Loucy (cell line): ENCODE measurements at regions not wholly inside any gene's neighbourhood (a gene's known extent, or its start where the extent isn't known, plus 50 kb on each side); places are given as distances from the start of the nearest gene placed in this dataset.
"Not testable (repeated sequence)": the region's sequence is repeated elsewhere in the genome, so short reads cannot be mapped to it uniquely, and the experiment has no call there.

Source experiments
- H2AFZ ChIP-seq: fragments of 200-600 bp; sonication (generic); 2 replicates; pipeline ENCODE4 v1.6.0; 2016; ENCODE audit warnings: antibody characterized with exemption, mild to moderate bottlenecking, low read length, moderate library complexity
- H3F3A ChIP-seq: fragments of 200-600 bp; 2 replicates; pipeline ENCODE4 v1.6.0; 2016; ENCODE audit warnings: antibody characterized with exemption, low read depth, mild to moderate bottlenecking
- H3K27me3 ChIP-seq: fragments of 200-600 bp; sonication (generic); 2 replicates; pipeline ENCODE4 v1.6.1; 2014; ENCODE audit warnings: low read length, mild to moderate bottlenecking; ENCODE audit not compliant: insufficient read depth, poor library complexity, severe bottlenecking
- H3K36me3 ChIP-seq: fragments of 200-600 bp; sonication (generic); 2 replicates; pipeline ENCODE4 v1.6.1; 2016; ENCODE audit warnings: low read length; ENCODE audit not compliant: insufficient read depth
- H3K4me1 ChIP-seq: fragments of 200-600 bp; sonication (generic); 2 replicates; pipeline ENCODE4 v1.5.1; 2014; ENCODE audit warnings: low read length, mild to moderate bottlenecking; ENCODE audit not compliant: insufficient read depth, poor library complexity, severe bottlenecking
- H3K4me2 ChIP-seq: fragments of 200-600 bp; sonication (generic); 2 replicates; pipeline ENCODE4 v1.6.0; 2014; ENCODE audit warnings: antibody characterized with exemption, low read length, low read depth, mild to moderate bottlenecking; ENCODE audit not compliant: poor library complexity, severe bottlenecking
- H3K4me3 ChIP-seq: fragments of 200-600 bp; sonication (generic); 2 replicates; pipeline ENCODE4 v1.5.1; 2014; ENCODE audit warnings: low read length, mild to moderate bottlenecking, mixed read lengths; ENCODE audit not compliant: poor library complexity, severe bottlenecking
- H3K79me2 ChIP-seq: fragments of 200-600 bp; sonication (generic); 2 replicates; pipeline ENCODE4 v1.6.1; 2014; ENCODE audit warnings: low read length; ENCODE audit not compliant: insufficient read depth
- H3K9ac ChIP-seq: fragments of 200-600 bp; sonication (generic); 2 replicates; pipeline ENCODE4 v1.6.0; 2014; ENCODE audit warnings: mild to moderate bottlenecking, low read depth, low read length, moderate library complexity; ENCODE audit not compliant: poor library complexity, severe bottlenecking
- H3K9me2 ChIP-seq: fragments of 200-600 bp; sonication (generic); replicated peaks from 2 replicates; pipeline ENCODE4 v1.6.1; 2016; ENCODE audit warnings: low read depth, low read length, mixed read lengths
- H3K9me3 ChIP-seq: fragments of 200-600 bp; sonication (generic); 2 replicates; pipeline ENCODE4 v1.6.1; 2014; ENCODE audit warnings: mild to moderate bottlenecking, antibody characterized with exemption, low read length, low read depth; ENCODE audit not compliant: insufficient read depth
- H4K20me1 ChIP-seq: fragments of 200-600 bp; sonication (generic); 2 replicates; pipeline ENCODE4 v1.6.0; 2014; ENCODE audit warnings: antibody characterized with exemption, low read length, mild to moderate bottlenecking; ENCODE audit not compliant: insufficient read depth, poor library complexity, severe bottlenecking
- EZH2phosphoT487 ChIP-seq: fragments of 200-600 bp; IDR thresholded peaks from 2 replicates; pipeline ENCODE4 v1.6.1; 2018; ENCODE audit warnings: antibody characterized with exemption, mild to moderate bottlenecking, moderate library complexity, borderline replicate concordance
- TF ChIP-seq, protein P1 (sequence below): fragments of 200-600 bp; sonication (generic); conservative IDR thresholded peaks from 2 replicates; pipeline ENCODE4 v1.5.1; 2014; ENCODE audit warnings: mild to moderate bottlenecking, antibody characterized with exemption, low read length

DNA sequence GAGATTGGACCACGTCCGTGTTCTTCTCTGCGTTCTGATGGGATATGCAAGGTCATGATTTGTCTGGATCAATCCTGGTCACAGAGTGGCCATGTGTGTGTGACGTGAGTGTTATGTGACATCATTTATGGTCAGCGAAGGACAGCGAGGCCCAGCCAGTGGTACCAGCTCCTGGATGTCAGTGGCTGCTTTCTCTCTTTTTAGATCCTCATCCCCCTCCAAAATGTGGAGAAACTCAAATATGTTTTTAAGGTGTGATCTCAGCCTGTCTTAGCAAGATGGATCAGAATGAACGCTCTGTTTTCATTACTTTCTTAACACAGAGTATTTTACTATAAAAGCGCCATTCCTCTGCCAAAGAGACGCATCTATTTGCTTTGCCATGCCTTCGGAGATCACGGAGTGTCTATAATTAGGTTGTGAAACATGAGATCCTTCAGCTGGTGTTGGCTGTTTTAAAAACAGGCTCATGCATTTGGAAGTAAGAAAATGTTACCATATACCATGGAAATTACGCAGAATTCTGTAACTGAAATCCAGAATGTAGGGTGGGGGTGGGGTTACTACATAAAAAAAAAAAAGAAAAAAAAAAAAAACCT, 245.5 kb upstream of the TCERG1L start:
- Histone ChIP-seq H3K79me2 (no peaks in the 10 kb centered on the region), H3K9me2 (no peaks in the 10 kb centered on the region), H3K9ac (no peak overlapping the region), H4K20me1 (no peaks in the 10 kb centered on the region), H3K4me2 (no peak overlapping the region), H3F3A (no peaks in the 10 kb centered on the region), H3K27me3 (no peaks in the 10 kb centered on the region), H3K4me1 (peaks cover 6% of the 10 kb centered on the region), H3K9me3 (no peaks in the 10 kb centered on the region), H3K4me3 (no peak overlapping the region), H2AFZ (no peak overlapping the region), H3K36me3 (no peaks in the 10 kb centered on the region)
- TF ChIP-seq, protein P1, sequence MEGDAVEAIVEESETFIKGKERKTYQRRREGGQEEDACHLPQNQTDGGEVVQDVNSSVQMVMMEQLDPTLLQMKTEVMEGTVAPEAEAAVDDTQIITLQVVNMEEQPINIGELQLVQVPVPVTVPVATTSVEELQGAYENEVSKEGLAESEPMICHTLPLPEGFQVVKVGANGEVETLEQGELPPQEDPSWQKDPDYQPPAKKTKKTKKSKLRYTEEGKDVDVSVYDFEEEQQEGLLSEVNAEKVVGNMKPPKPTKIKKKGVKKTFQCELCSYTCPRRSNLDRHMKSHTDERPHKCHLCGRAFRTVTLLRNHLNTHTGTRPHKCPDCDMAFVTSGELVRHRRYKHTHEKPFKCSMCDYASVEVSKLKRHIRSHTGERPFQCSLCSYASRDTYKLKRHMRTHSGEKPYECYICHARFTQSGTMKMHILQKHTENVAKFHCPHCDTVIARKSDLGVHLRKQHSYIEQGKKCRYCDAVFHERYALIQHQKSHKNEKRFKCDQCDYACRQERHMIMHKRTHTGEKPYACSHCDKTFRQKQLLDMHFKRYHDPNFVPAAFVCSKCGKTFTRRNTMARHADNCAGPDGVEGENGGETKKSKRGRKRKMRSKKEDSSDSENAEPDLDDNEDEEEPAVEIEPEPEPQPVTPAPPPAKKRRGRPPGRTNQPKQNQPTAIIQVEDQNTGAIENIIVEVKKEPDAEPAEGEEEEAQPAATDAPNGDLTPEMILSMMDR = no peak
- TF ChIP-seq EZH2phosphoT487 = no peak

DNA sequence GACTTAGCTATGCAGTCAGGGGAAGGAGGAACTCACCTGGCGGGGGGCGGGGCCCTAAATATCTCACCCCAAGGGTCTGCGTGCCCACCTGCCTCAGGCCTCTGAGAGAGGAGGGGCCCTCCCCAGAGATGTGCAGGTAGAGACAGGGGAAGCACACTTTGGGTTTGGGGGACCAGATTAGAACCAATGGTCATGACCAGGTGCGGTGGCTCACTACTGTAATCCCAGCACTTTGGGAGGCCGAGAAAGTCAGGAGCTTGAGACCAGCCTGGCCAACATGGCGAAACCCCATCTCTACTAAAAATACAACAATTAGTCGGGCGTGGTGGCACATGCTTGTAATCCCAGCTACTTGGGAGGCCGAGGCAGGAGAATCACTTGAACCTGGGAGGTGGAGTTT, 246.4 kb upstream of the TCERG1L start:
- not testable (repeated sequence) for H3K9me2 ChIP-seq, H3K4me2 ChIP-seq, H2AFZ ChIP-seq, H3K9me3 ChIP-seq, H3F3A ChIP-seq, H3K4me1 ChIP-seq, H3K27me3 ChIP-seq, H3K36me3 ChIP-seq, H3K9ac ChIP-seq, H3K4me3 ChIP-seq, H4K20me1 ChIP-seq, H3K79me2 ChIP-seq

DNA sequence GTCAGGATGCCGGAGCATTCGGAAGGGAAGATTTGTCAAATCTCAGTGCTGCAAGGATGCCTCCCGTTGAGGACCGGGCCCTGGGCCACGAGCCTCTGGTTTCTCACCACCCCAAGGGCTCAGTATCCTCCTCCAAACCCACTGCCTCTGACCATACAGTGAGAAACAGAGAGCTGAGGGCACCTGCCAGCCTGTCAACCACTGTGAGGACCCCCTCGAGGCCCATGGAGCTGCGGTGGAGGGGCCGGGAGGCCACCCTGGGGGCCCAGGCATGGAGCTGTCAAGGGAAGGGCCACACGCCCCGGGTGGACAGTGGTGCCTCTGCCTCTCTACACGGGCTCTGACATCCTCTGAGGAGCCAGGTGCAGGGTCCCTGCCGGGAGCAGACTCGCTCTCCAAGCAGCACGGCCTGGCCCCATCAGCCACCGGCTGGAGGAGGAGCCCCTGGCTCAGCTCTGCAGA, 248.0 kb upstream of the TCERG1L start:
- H3K9ac ChIP-seq = no peak overlapping the region

More for the DNA sequence above, 248.0 kb upstream of the TCERG1L start:
- H3K4me3 ChIP-seq = no peak overlapping the region
- no peak for TF ChIP-seq EZH2phosphoT487
- TF ChIP-seq, protein P1 = no peak
- no peak overlapping the region for H3K4me2 ChIP-seq
- no peaks in the 10 kb centered on the region for H3K9me2 ChIP-seq
- no peaks in the 10 kb centered on the region for H3K27me3 ChIP-seq
- no peaks in the 10 kb centered on the region for H3K79me2 ChIP-seq
- H3K9me3 ChIP-seq = peaks cover 2% of the 10 kb centered on the region; the same call in 1 of the 2 replicates
- no peaks in the 10 kb centered on the region for H3F3A ChIP-seq
- no peaks in the 10 kb centered on the region for H3K36me3 ChIP-seq
- H2AFZ ChIP-seq = no peak overlapping the region
- no peaks in the 10 kb centered on the region for H4K20me1 ChIP-seq
- H3K4me1 ChIP-seq = no peaks in the 10 kb centered on the region
